GM21360 (cell line): ENCODE measurements at regions not wholly inside any gene's neighbourhood (a gene's known extent, or its start where the extent isn't known, plus 50 kb on each side); places are given as distances from the start of the nearest gene placed in this dataset.

ENCODE experiments used
- ATAC-seq: cut with Tn5 transposase; IDR thresholded peaks from one replicate; pipeline ENCODE4 v1.9.1; 2021; ENCODE audit warnings: mild to moderate bottlenecking, moderate library complexity; ENCODE audit not compliant: unreplicated experiment

GRCh38 chr5:45195026-45195425 lies 386.3 kb downstream of the MRPS30 start:
- ATAC-seq: no peak
